Keratinocyte (primary cell): ENCODE measurements at regions not wholly inside any gene's neighbourhood (a gene's known extent, or its start where the extent isn't known, plus 50 kb on each side); places are given as distances from the start of the nearest gene placed in this dataset.

Experiments
- DNase-seq: peaks from one replicate; pipeline ENCODE4 v3.0.0-alpha.2; 2011; ENCODE audit warnings: low read depth, missing footprints, low spot score
- FAIRE-seq: peaks from 2 replicates; lab custom pipeline; 2011; peaks lifted over from hg19 to GRCh38; lab: Jason Lieb, UNC
- H2AFZ ChIP-seq: 2 replicates; pipeline ENCODE4 v1.6.0; 2012; ENCODE audit warnings: low read length, control low read depth, inconsistent platforms; ENCODE audit not compliant: control insufficient read depth
- H3K27ac ChIP-seq: 2 replicates; pipeline ENCODE4 v1.5.1; 2011; ENCODE audit warnings: low read length; ENCODE audit not compliant: control insufficient read depth, insufficient read depth
- H3K27me3 ChIP-seq: 3 replicates; pipeline ENCODE4 v1.6.0; 2011; ENCODE audit warnings: low read length; ENCODE audit not compliant: control insufficient read depth, insufficient read depth; ENCODE audit errors: extremely low read depth
- H3K36me3 ChIP-seq, 2 experiments: 2 replicates in 1 of 2; 3 replicates in 1 of 2; pipeline ENCODE4 v1.5.1; 2011; ENCODE audit warnings: low read length in 2 of 2, mild to moderate bottlenecking in 1 of 2; ENCODE audit not compliant: control insufficient read depth in 2 of 2, insufficient read depth in 2 of 2; ENCODE audit errors: extremely low read depth in 1 of 2
- H3K4me1 ChIP-seq: 3 replicates; pipeline ENCODE4 v1.5.1; 2011; ENCODE audit warnings: low read length; ENCODE audit not compliant: control insufficient read depth, insufficient read depth; ENCODE audit errors: extremely low read depth
- H3K4me2 ChIP-seq: 3 replicates; pipeline ENCODE4 v1.6.0; 2011; ENCODE audit warnings: low read depth, low read length; ENCODE audit not compliant: control insufficient read depth, insufficient read depth; ENCODE audit errors: extremely low read depth
- H3K4me3 ChIP-seq, 3 experiments: fragments of 200-600 bp in 1 of 3; sonication (generic) in 1 of 3; 2 replicates in 2 of 3; 3 replicates in 1 of 3; pipeline ENCODE4 v1.5.1; 2011 to 2016; ENCODE audit warnings: low read length in 3 of 3, mild to moderate bottlenecking in 3 of 3, control low read depth in 2 of 3, inconsistent platforms in 1 of 3, low read depth in 1 of 3, mixed read lengths in 1 of 3, mixed run types in 1 of 3, moderate library complexity in 1 of 3; ENCODE audit not compliant: control insufficient read depth in 2 of 3, insufficient read depth in 2 of 3; ENCODE audit errors: extremely low read depth in 1 of 3
- H3K79me2 ChIP-seq: 2 replicates; pipeline ENCODE4 v1.6.0; 2012; ENCODE audit warnings: low read length; ENCODE audit not compliant: control insufficient read depth, insufficient read depth
- H3K9ac ChIP-seq: 3 replicates; pipeline ENCODE4 v1.6.0; 2011; ENCODE audit warnings: low read length; ENCODE audit not compliant: control insufficient read depth, insufficient read depth; ENCODE audit errors: extremely low read depth
- H3K9me1 ChIP-seq: 3 replicates; pipeline ENCODE4 v1.6.0; 2011; ENCODE audit warnings: low read length; ENCODE audit not compliant: control insufficient read depth, insufficient read depth; ENCODE audit errors: extremely low read depth
- H3K9me3 ChIP-seq: 2 replicates; pipeline ENCODE4 v1.5.1; 2012; ENCODE audit warnings: low read depth, low read length; ENCODE audit not compliant: control insufficient read depth
- H4K20me1 ChIP-seq: 3 replicates; pipeline ENCODE4 v1.6.0; 2011; ENCODE audit warnings: low read length; ENCODE audit not compliant: control insufficient read depth, insufficient read depth; ENCODE audit errors: extremely low read depth
- EZH2 ChIP-seq: IDR thresholded peaks from one replicate; pipeline ENCODE4 v1.6.1; 2012; ENCODE audit warnings: inconsistent platforms, mild to moderate bottlenecking, low read length, moderate library complexity
- dilution Hi-C: fragments of 300-500 bp; cut with MboI; formaldehyde crosslinking; loops from one replicate; pipeline ENCODE4 v1.7.0; 2020; ENCODE audit warnings: low sequenced_read_pairs; ENCODE audit not compliant: extremely low pct_ligation_motif_present
- TF ChIP-seq, protein P1 (sequence below), 3 experiments: IDR thresholded peaks in 1 of 3; conservative IDR thresholded peaks in 1 of 3; optimal IDR thresholded peaks in 1 of 3; 2 replicates in 2 of 3; 3 replicates in 1 of 3; pipeline versions ENCODE3 to v1.5.1; 2011; ENCODE audit warnings: low read length in 3 of 3, mild to moderate bottlenecking in 3 of 3, moderate library complexity in 2 of 3, control low read depth in 1 of 3, inconsistent platforms in 1 of 3; ENCODE audit not compliant: insufficient read depth in 2 of 3; ENCODE audit errors: extremely low read depth in 1 of 3

DNA sequence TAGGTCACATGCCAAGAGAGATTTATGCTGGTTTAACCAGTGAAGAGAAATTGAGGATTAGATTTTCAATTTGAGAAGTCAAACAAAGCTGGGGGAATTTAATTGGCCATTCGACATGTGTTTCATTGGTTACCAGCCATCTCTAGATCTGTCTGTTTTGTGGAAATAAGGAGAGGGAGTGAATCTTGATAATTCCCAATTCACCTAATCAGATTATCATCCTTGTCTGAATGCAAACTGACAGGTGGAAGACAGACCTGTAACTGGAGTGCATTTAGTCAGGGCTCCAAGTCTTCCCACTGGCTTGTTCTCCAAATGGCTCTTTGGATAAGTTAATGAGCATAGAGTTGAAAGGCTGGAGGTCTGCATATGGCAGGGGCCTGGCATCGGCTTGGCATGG lies 1049.3 kb downstream of the NTRK3 start:
- TF ChIP-seq, protein P1, sequence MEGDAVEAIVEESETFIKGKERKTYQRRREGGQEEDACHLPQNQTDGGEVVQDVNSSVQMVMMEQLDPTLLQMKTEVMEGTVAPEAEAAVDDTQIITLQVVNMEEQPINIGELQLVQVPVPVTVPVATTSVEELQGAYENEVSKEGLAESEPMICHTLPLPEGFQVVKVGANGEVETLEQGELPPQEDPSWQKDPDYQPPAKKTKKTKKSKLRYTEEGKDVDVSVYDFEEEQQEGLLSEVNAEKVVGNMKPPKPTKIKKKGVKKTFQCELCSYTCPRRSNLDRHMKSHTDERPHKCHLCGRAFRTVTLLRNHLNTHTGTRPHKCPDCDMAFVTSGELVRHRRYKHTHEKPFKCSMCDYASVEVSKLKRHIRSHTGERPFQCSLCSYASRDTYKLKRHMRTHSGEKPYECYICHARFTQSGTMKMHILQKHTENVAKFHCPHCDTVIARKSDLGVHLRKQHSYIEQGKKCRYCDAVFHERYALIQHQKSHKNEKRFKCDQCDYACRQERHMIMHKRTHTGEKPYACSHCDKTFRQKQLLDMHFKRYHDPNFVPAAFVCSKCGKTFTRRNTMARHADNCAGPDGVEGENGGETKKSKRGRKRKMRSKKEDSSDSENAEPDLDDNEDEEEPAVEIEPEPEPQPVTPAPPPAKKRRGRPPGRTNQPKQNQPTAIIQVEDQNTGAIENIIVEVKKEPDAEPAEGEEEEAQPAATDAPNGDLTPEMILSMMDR (optimal IDR thresholded peaks at IDR 0.05 in 1 of 3, IDR thresholded peaks at IDR 0.05 in 1 of 3, conservative IDR thresholded peaks at IDR 0.05 in 1 of 3; ENCODE audit: extremely low read depth in 1 of 3, insufficient read depth in 2 of 3, low read length in 3 of 3): no peak
- TF ChIP-seq EZH2: no peak
- Histone ChIP-seq H3K27ac (peak overlapping the region; percentile 56), H3K27me3 (no peaks in the 10 kb centered on the region), H3K36me3 (no peaks in the 10 kb centered on the region), H4K20me1 (no peaks in the 10 kb centered on the region), H3K4me2 (no peak overlapping the region), H2AFZ (no peak overlapping the region), H3K79me2 (no peaks in the 10 kb centered on the region), H3K9me3 (no peaks in the 10 kb centered on the region), H3K9ac (no peak overlapping the region), H3K4me3 (no peak overlapping the region), H3K9me1 (no peaks in the 10 kb centered on the region), H3K4me1 (peaks cover 7% of the 10 kb centered on the region)
- DNase-seq (no peak), FAIRE-seq (no peak)
- dilution Hi-C loops: no loop called here

DNA sequence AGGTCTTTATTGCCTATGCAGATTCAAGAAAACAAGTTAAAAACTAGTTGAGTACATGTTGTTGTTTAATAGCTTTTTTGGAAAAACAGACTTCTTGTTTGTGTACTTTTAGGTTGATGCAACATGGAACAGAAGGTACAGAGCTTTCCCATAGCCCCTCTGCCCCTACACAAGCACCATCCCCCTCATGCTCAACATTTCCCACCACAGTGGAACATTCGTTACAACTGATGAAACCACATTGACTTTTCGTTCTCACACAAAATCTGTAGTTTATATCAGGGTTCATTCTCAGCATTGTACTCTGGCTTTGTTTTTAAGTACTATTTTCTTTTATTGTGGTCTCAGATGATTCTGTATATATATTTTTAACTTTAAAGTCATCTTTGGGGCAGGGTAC lies 1054.6 kb downstream of the NTRK3 start:
- FAIRE-seq: no peak
- Histone ChIP-seq H2AFZ (no peak overlapping the region), H3K27ac (no peak overlapping the region), H3K4me1 (no peaks in the 10 kb centered on the region), H3K4me2 (no peak overlapping the region), H3K79me2 (no peaks in the 10 kb centered on the region), H3K9me3 (no peaks in the 10 kb centered on the region), H3K9me1 (no peaks in the 10 kb centered on the region), H3K27me3 (no peaks in the 10 kb centered on the region), H3K36me3 (no peaks in the 10 kb centered on the region), H3K9ac (no peak overlapping the region), H4K20me1 (no peaks in the 10 kb centered on the region), H3K4me3 (no peak overlapping the region)
- TF ChIP-seq, protein P1 (optimal IDR thresholded peaks at IDR 0.05 in 1 of 3, IDR thresholded peaks at IDR 0.05 in 1 of 3, conservative IDR thresholded peaks at IDR 0.05 in 1 of 3; ENCODE audit: extremely low read depth in 1 of 3, insufficient read depth in 2 of 3, low read length in 3 of 3): no peak
- TF ChIP-seq EZH2: no peak
- dilution Hi-C loops: no loop called here
- DNase-seq: no peak
